ENCODE measurements at regions not wholly inside any gene's neighbourhood (a gene's known extent, or its start where the extent isn't known, plus 50 kb on each side); places are given as distances from the start of the nearest gene placed in this dataset.

- no peak for DNase-seq (ENCODE audit: low read depth in 4 of 4, low spot score in 3 of 4)
Observed at GRCh38 chr9:82208741-82209450, 220.3 kb downstream of the SPATA31D1 start.

GRCh38 chr9:82209797-82210470 lies 221.4 kb downstream of the SPATA31D1 start:
- no peak for DNase-seq (ENCODE audit: low read depth in 4 of 4, low spot score in 3 of 4)

- DNase-seq (ENCODE audit: low read depth in 4 of 4, low spot score in 3 of 4) = no peak
Observed at GRCh38 chr9:82212885-82213284, 224.3 kb downstream of the SPATA31D1 start.

GRCh38 chr9:82216435-82216834 lies 227.9 kb downstream of the SPATA31D1 start:
- DNase-seq (ENCODE audit: low read depth in 4 of 4, low spot score in 3 of 4) = no peak

DNA sequence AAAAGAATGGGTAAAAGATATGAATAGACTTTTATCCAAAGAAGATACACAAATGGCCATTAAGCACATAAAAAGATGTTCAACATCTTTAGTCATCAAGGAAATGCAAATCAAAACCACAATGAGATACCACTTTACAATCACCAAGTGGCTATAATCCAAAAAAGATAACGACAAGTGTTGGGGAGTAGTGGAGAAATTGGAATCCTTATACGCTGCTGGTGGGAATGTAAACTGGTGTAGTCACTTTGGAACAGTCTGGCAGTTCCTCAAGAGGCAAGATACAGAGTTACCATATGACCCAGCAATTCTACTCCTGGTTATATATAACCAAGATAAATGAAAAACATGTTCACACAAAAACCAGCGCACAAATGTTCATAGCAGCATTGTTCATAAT lies 234.9 kb downstream of the SPATA31D1 start:
- no peak for DNase-seq (ENCODE audit: low read depth in 4 of 4, low spot score in 3 of 4)

DNA sequence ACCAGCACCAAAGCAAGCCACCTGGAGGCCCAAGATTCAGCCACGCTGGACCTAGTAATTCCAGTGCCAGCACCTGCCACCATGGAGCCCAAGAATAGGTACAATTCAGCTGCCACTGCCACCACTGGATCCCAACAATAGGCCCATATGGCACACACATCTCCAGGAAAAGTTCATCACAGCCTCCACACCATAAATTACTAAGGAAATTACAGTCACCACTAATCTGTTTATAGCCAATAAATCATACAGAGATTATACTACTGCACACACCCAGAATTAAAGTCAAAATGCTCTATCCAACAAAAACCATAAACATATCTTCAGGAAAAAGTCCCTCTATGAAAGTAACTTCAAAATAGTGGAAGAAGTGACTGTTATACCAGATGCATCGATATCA lies 242.8 kb downstream of the SPATA31D1 start:
- DNase-seq (ENCODE audit: low read depth in 4 of 4, low spot score in 3 of 4) = no peak

- no peak for DNase-seq (ENCODE audit: low read depth in 4 of 4, low spot score in 3 of 4)
Observed at GRCh38 chr9:82234160-82234943, 245.8 kb downstream of the SPATA31D1 start.

DNA sequence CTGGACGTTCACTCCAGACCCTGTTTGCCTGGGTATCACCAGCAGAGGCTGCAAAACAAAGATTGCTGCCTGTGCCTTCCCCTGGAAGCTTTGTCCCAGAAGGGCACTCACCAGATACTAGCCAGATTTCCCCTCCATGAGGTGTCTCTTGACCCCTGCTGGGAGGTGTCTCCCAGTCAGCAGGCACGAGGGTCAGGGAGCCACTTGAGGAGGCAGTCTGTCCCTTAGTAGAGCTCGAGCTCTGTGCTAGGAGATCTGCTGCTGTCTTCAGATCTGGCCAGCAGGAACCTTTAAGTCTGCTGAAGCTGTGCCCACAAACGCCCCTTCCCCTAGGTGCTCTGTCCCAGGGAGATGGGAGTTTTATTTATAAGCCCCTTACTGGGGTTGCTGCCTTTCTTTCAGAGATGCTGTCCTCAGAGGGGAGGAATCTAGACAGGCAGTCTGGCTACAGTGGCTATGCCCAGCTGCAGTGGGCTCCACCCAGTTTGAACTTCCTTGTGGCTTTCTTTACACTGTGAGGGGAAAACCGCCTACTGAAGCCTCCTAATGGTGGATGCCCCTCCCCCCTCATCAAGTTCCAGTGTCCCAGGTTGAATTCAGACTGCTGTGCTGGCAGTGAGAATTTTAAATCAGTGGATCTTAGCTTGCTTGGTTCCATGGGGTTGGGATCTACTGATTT lies 253.9 kb downstream of the SPATA31D1 start:
- no peak for DNase-seq (ENCODE audit: low read depth in 4 of 4, low spot score in 3 of 4)

GRCh38 chr9:82247318-82247717 lies 258.7 kb downstream of the SPATA31D1 start:
- no peak for DNase-seq (ENCODE audit: low read depth in 4 of 4, low spot score in 3 of 4)

DNA sequence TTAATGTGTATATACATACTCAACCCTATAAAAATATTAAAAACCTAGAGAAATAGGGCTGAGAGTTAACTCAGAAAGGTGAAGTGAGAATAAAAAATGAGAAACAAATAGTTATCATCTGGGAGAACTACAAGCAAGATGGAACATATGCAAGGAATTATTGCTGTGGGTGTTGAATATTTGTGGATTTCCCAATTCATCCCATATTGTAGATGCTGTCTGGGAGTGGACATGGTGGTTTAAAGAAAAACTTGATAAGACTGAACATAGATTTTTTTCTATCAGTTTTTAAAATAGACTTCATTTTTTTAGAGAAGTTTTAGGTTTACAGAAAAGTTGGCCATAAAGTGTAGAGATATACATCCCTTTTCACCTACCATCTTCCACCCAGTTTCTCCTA lies 263.5 kb downstream of the SPATA31D1 start:
- no peak for DNase-seq (ENCODE audit: low read depth in 4 of 4, low spot score in 3 of 4)

- no peak for DNase-seq (ENCODE audit: low read depth in 4 of 4, low spot score in 3 of 4)
Observed at GRCh38 chr9:82254646-82255367, 266.2 kb downstream of the SPATA31D1 start.

GRCh38 chr9:82255481-82256176 lies 267.1 kb downstream of the SPATA31D1 start:
- DNase-seq (ENCODE audit: low read depth in 4 of 4, low spot score in 3 of 4) = no peak

DNA sequence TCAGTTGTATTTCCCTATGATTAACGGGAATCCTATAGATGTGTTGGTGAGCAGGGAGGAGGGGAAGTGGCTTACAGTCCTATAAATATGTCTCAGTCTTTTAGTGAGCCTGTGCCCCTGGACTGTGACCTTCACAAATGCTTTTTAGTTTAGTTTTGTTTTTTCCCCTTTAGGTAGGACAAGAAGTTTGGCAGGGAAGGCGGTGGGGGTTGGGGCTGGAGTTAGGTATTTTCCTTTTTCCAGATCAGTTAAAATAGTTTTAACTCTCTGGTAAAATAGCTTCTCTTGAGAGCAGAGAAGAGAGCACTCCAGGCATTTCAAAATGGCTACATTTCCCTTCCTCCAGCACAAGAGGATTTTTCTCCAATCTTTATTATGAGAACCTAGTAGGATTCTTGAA lies 272.1 kb downstream of the SPATA31D1 start:
- DNase-seq (ENCODE audit: low read depth in 4 of 4, low spot score in 3 of 4) = no peak

DNA sequence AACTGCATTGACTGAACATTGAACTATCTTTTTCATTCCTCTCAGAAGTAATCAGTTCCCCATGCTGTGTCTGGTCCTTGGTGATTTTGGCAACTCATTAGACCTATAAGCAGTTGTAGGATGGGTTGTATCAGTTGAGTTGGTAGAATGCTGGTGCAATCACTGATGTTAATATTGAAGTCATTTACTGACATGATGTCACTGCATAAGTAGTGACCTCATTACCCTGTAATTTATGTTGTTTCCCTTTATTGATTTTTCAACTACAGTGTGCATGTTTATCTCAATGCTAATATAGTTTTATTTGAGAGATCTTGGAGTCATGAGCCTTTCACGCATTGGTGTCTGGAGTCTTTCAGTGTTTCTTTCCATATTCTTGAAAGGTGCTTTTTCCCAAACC lies 275.0 kb downstream of the SPATA31D1 start:
- no peak for DNase-seq (ENCODE audit: low read depth in 4 of 4, low spot score in 3 of 4)

- DNase-seq (ENCODE audit: low read depth in 4 of 4, low spot score in 3 of 4) = no peak
Observed at GRCh38 chr9:82271106-82271561, 282.6 kb downstream of the SPATA31D1 start.

GRCh38 chr9:82273121-82273520 lies 284.5 kb downstream of the SPATA31D1 start:
- no peak for DNase-seq (ENCODE audit: low read depth in 4 of 4, low spot score in 3 of 4)

DNA sequence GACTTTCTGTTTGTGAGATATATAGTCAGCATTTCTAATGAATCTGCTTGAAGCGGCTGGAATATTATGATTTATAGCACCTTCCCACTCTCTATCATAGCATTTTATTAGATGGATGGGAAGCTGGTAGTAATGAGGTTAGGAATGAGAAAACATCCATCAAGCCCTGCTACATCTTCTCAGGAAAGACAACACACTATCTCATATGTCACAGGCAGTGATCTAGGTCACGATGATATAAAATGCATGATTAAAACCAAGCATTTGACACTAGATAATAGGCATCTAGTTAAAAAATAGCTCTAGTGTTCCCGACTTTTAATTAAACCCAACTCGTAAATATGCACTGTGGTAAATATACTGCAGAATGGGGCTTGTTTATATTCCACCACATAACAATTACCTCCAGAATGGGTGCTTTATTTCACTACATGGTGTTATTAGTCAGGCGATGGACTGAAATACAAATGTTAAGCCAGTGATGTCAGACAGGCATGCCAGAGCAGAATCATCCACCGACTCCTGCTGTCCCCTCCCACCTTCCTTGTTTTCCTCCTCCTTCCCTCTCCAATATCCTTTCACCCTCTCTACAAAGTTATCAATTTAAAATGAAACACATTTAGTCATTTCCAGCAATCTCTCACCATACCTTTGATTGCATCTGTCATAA lies 286.8 kb downstream of the SPATA31D1 start:
- no peak for DNase-seq (ENCODE audit: low read depth in 4 of 4, low spot score in 3 of 4)

DNA sequence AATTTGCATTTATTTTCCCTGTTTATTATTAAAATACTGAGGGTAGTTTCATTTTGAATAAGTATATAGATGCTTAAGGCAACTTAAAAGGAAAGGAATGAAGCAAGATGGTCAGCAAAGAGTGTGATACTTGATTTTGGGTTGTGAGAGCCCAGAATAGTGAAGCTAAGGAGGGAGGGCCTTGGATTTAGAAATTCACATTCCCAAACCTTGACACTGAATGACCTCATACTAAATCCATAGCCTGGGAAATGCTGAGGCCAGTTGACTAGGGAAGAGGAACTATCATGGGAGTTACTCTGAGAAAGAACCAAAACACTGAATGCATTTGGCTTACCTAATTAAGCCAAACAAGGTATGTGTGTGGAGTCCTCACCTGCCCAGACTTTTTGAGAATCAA lies 292.5 kb downstream of the SPATA31D1 start:
- no peak for DNase-seq (ENCODE audit: low read depth in 4 of 4, low spot score in 3 of 4)

GRCh38 chr9:82284758-82285157 lies 296.2 kb downstream of the SPATA31D1 start:
- no peak for DNase-seq (ENCODE audit: low read depth in 4 of 4, low spot score in 3 of 4)

Data from right renal pelvis (tissue), 4 donors.